Mesothelial cell of epicardium (in vitro differentiated cells): ENCODE measurements at regions not wholly inside any gene's neighbourhood (a gene's known extent, or its start where the extent isn't known, plus 50 kb on each side); places are given as distances from the start of the nearest gene placed in this dataset.

Source experiments
- DNase-seq, 2 experiments: peaks; one replicate each; pipeline ENCODE4 v3.0.0; 2021; ENCODE audit warnings: low spot score in 2 of 2; ENCODE audit not compliant: unreplicated experiment in 2 of 2
- H3K27ac Mint-ChIP-seq: 2 replicates; pipeline ENCODE4 v1.8.0; 2021; ENCODE audit warnings: mixed read lengths
- H3K27me3 Mint-ChIP-seq: 2 replicates; pipeline ENCODE4 v1.8.0; 2021; ENCODE audit warnings: low read depth, mixed read lengths
- H3K36me3 Mint-ChIP-seq: 2 replicates; pipeline ENCODE4 v1.8.0; 2021; ENCODE audit warnings: mixed read lengths
- H3K4me1 Mint-ChIP-seq: 2 replicates; pipeline ENCODE4 v1.8.0; 2021; ENCODE audit warnings: mixed read lengths
- H3K4me3 Mint-ChIP-seq: 2 replicates; pipeline ENCODE4 v1.8.0; 2021; ENCODE audit warnings: mild to moderate bottlenecking, moderate library complexity, mixed read lengths
- H3K9me3 Mint-ChIP-seq: 2 replicates; pipeline ENCODE4 v1.8.0; 2021; ENCODE audit warnings: mixed read lengths
- TF ChIP-seq, protein P1 (sequence below): fragments of 200-600 bp; sonication (generic); IDR thresholded peaks from one replicate; pipeline ENCODE4 v1.5.0; 2021; ENCODE audit warnings: antibody characterized with exemption; ENCODE audit not compliant: unreplicated experiment

DNA sequence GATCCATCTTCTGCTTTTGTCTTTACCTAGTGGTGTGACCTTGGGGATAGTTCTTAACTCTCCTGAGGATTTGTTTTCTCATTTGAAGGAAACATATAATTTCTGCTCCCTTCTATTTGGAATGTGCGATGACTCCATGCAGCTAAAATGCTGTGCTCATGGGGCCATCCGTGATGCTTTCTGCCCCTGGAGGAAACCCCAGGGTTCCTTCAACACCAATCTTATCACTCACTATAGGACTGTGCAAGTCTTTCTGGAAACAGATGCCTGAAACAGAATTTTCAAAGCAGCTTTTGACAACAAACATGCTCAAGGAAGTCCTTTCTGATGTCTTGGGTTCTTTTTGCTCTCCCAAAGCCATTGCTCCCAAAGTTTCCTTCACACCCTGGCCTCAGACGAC is 128.8 kb upstream of the GGTLC1 start:
- TF ChIP-seq, protein P1, sequence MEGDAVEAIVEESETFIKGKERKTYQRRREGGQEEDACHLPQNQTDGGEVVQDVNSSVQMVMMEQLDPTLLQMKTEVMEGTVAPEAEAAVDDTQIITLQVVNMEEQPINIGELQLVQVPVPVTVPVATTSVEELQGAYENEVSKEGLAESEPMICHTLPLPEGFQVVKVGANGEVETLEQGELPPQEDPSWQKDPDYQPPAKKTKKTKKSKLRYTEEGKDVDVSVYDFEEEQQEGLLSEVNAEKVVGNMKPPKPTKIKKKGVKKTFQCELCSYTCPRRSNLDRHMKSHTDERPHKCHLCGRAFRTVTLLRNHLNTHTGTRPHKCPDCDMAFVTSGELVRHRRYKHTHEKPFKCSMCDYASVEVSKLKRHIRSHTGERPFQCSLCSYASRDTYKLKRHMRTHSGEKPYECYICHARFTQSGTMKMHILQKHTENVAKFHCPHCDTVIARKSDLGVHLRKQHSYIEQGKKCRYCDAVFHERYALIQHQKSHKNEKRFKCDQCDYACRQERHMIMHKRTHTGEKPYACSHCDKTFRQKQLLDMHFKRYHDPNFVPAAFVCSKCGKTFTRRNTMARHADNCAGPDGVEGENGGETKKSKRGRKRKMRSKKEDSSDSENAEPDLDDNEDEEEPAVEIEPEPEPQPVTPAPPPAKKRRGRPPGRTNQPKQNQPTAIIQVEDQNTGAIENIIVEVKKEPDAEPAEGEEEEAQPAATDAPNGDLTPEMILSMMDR, result no peak
- Mint-ChIP-seq H3K27ac (peak overlapping the region; percentile 81), H3K4me1 (peaks cover 31% of the 10 kb centered on the region), H3K4me3 (no peak overlapping the region), H3K36me3 (no peaks in the 10 kb centered on the region), H3K27me3 (no peaks in the 10 kb centered on the region), H3K9me3 (no peaks in the 10 kb centered on the region)
- no peak for DNase-seq

DNA sequence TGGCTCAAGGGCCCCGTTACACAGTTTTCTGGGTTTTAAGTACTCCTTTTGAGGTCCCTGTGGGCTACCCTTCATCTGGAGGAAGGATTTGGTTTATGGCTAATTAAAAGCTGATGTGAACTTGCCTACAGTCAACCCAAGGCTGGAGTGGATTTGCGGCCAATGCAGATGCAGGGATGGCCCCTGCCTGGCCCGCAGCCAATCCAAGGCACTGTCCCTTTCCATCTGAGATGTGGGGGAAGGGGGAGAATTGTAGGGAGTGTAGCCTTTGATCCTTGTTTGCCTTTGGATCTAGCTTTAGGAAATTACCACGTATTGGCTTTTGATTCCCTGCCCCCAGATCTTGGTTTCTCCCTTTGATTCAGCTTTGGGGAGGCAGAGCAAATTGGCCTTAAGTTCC is 128.0 kb upstream of the GGTLC1 start:
- TF ChIP-seq, protein P1, result no peak
- Mint-ChIP-seq H3K4me3 (no peak overlapping the region), H3K36me3 (no peaks in the 10 kb centered on the region), H3K27me3 (no peaks in the 10 kb centered on the region), H3K4me1 (peaks cover 31% of the 10 kb centered on the region), H3K9me3 (no peaks in the 10 kb centered on the region), H3K27ac (peak overlapping the region; percentile 81)
- no peak for DNase-seq

DNA sequence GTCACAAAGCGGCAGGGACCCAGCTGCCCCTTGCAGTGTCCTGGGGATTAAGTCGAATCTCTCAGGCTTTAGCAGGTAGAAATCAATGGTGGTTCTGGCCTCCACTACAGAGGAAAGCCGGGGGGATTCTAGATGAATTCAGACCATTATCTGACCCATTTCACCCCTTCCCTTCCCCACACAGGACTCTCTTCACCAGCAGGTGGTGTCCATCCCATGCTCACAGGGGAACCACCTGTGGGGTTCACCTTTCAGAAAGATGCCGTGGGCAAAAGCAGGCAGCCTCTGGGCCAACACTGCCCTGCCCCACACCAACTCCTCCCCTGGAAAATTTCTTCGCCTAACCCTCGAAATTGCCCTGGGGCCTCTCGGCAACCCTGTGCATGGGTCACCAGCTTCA is 123.8 kb upstream of the GGTLC1 start:
- TF ChIP-seq, protein P1, result no peak
- H3K9me3 Mint-ChIP-seq, result no peaks in the 10 kb centered on the region
- H3K27me3 Mint-ChIP-seq, result no peaks in the 10 kb centered on the region
- peaks cover 14% of the 10 kb centered on the region for H3K4me1 Mint-ChIP-seq
- H3K4me3 Mint-ChIP-seq, result no peak overlapping the region
- no peak for DNase-seq
- H3K36me3 Mint-ChIP-seq, result no peaks in the 10 kb centered on the region
- H3K27ac Mint-ChIP-seq, result no peak overlapping the region

DNA sequence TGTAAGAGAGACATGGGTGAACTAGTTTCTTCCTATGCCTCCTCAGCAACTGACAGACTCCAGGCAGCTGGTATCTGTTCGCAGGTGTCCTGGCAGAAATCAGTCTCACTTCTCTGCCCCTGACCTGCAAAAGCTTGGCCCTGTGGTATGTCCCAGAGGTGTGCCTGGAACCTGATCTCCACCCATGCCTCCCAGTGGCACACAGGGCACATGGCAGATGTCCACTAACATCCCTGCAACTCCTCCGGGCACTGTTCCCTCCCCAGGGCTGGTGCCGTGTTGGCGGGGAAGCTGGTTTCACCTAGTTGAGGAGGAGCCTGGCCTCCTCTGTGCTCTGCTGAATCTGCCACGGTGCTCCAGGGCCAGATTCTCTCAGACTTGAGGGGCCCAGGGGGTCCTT is 123.3 kb upstream of the GGTLC1 start:
- Mint-ChIP-seq H3K4me1 (peaks cover 9% of the 10 kb centered on the region), H3K4me3 (no peak overlapping the region), H3K27ac (no peak overlapping the region), H3K36me3 (no peaks in the 10 kb centered on the region), H3K9me3 (no peaks in the 10 kb centered on the region), H3K27me3 (no peaks in the 10 kb centered on the region)
- TF ChIP-seq, protein P1, result no peak
- DNase-seq, result no peak

DNA sequence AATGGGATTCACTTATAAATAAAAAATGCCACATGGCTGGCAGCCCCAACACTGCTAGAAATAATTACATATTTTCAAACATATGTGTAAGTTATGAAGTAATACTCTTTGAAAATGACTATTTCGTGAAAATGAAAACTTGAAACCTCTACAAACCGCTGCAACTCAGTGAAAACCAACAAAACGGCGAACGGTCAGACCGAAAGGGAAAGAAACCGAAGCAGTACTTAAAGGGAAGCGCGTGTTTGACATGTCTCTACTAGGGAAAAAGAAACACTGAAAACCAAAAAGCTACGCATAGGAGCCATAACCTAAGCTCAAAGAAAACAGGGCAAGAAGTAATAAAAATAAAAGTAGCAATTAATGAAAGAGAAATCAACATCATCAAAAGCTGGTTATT is 121.0 kb upstream of the GGTLC1 start:
- TF ChIP-seq, protein P1, result no peak
- H3K4me1 Mint-ChIP-seq, result no peaks in the 10 kb centered on the region
- H3K27me3 Mint-ChIP-seq, result no peaks in the 10 kb centered on the region
- H3K9me3 Mint-ChIP-seq, result no peaks in the 10 kb centered on the region
- H3K4me3 Mint-ChIP-seq, result no peak overlapping the region
- DNase-seq, result no peak
- H3K27ac Mint-ChIP-seq, result no peak overlapping the region
- H3K36me3 Mint-ChIP-seq, result no peaks in the 10 kb centered on the region

DNA sequence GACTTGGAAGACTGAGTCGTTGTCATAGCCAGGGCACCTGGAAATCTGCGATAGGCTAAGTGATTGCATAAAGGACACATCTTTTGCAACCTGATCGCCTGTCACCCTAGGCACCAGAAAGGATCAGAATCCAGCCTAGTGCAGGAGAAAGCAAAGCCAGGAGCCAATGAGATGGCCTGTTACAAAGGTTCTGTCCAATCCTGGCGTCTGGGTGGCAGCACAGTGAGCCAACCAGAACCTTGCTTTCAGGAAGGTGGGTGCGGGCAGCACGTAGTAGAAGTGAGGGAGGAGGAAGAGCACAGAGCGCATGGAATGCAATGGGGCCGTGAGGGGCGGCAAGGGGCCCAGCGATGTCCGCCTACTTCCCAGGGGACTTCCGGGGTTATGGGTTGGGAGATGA is 120.4 kb upstream of the GGTLC1 start:
- Mint-ChIP-seq H3K9me3 (no peaks in the 10 kb centered on the region), H3K4me1 (no peaks in the 10 kb centered on the region), H3K36me3 (no peaks in the 10 kb centered on the region), H3K27ac (no peak overlapping the region), H3K4me3 (no peak overlapping the region), H3K27me3 (no peaks in the 10 kb centered on the region)
- TF ChIP-seq, protein P1, result no peak
- DNase-seq, result no peak
